Spinal cord (tissue), 9 donors: ENCODE measurements at regions not wholly inside any gene's neighbourhood (a gene's known extent, or its start where the extent isn't known, plus 50 kb on each side); places are given as distances from the start of the nearest gene placed in this dataset.
A peak's percentile ranks its signal among the peaks of the same experiment; 100 is the strongest.

Source experiments
- DNase-seq, 6 donors: peaks; one replicate each; pipeline versions ENCODE4 v3.0.0 to v3.0.0-alpha.2; 2013 to 2015; ENCODE audit warnings: low spot score in 6 of 6, low read depth in 4 of 6
- H3K27ac ChIP-seq: one replicate; pipeline ENCODE4 v1.5.1; 2013; ENCODE audit warnings: low read depth, low read length, control low read depth
- H3K27me3 ChIP-seq: one replicate; pipeline ENCODE4 v1.6.1; 2013; ENCODE audit warnings: low read length; ENCODE audit not compliant: control insufficient read depth, insufficient read depth
- H3K36me3 ChIP-seq: one replicate; pipeline ENCODE4 v1.6.1; 2013; ENCODE audit warnings: low read length; ENCODE audit not compliant: control insufficient read depth, insufficient read depth
- H3K4me1 ChIP-seq: one replicate; pipeline ENCODE4 v1.6.1; 2013; ENCODE audit warnings: low read length; ENCODE audit not compliant: control insufficient read depth, insufficient read depth
- H3K4me3 ChIP-seq: one replicate; pipeline ENCODE4 v1.5.1; 2013; ENCODE audit warnings: low read depth, low read length, control low read depth
- H3K9me3 ChIP-seq: one replicate; pipeline ENCODE4 v1.6.1; 2013; ENCODE audit warnings: low read length; ENCODE audit not compliant: control insufficient read depth, insufficient read depth
- WGBS: methylation state at CpG from one replicate; pipeline ENCODE4 v1.1.5; 2013; ENCODE audit warnings: missing lambda C conversion rate; ENCODE audit not compliant: insufficient coverage; 5-methylcytosine and 5-hydroxymethylcytosine counted together
- donor health status: healthy.

- DNase-seq = peak in 1 of 6 donors; percentile 52
- Histone ChIP-seq H3K4me3 (no peak overlapping the region), H3K27me3 (no peaks in the 10 kb centered on the region), H3K36me3 (no peaks in the 10 kb centered on the region), H3K9me3 (no peaks in the 10 kb centered on the region), H3K27ac (no peak overlapping the region), H3K4me1 (no peaks in the 10 kb centered on the region)
- WGBS = no CpG with 5 or more reads among the region's 3 CpGs
These were observed 344.6 kb upstream of the LYPLAL1 start for GRCh38 chr1:218829097-218829496.

GRCh38 chr1:218835609-218836008 lies 338.1 kb upstream of the LYPLAL1 start:
- no peak overlapping the region for H3K4me3 ChIP-seq
- no peaks in the 10 kb centered on the region for H3K27me3 ChIP-seq
- WGBS = no CpG with 5 or more reads among the region's 1 CpG
- DNase-seq = peak in 1 of 6 donors; percentile 54
- H3K4me1 ChIP-seq = no peaks in the 10 kb centered on the region
- no peaks in the 10 kb centered on the region for H3K9me3 ChIP-seq
- no peaks in the 10 kb centered on the region for H3K36me3 ChIP-seq
- H3K27ac ChIP-seq = no peak overlapping the region

GRCh38 chr1:218836264-218836663 lies 337.4 kb upstream of the LYPLAL1 start:
- H3K27me3 ChIP-seq = no peaks in the 10 kb centered on the region
- H3K9me3 ChIP-seq = no peaks in the 10 kb centered on the region
- no peaks in the 10 kb centered on the region for H3K4me1 ChIP-seq
- no peak for DNase-seq
- no peak overlapping the region for H3K27ac ChIP-seq
- 100% methylated on average over 1 of the region's 3 CpGs for WGBS
- no peaks in the 10 kb centered on the region for H3K36me3 ChIP-seq
- H3K4me3 ChIP-seq = no peak overlapping the region

GRCh38 chr1:218837051-218837450 lies 336.6 kb upstream of the LYPLAL1 start:
- 94% methylated on average over 2 of the region's 2 CpGs for WGBS
- Histone ChIP-seq H3K36me3 (no peaks in the 10 kb centered on the region), H3K27me3 (no peaks in the 10 kb centered on the region), H3K4me3 (no peak overlapping the region), H3K4me1 (no peaks in the 10 kb centered on the region), H3K27ac (no peak overlapping the region), H3K9me3 (no peaks in the 10 kb centered on the region)
- no peak for DNase-seq

GRCh38 chr1:218845589-218845988 lies 328.1 kb upstream of the LYPLAL1 start:
- H3K4me3 ChIP-seq = no peak overlapping the region
- H3K9me3 ChIP-seq = no peaks in the 10 kb centered on the region
- H3K27ac ChIP-seq = no peak overlapping the region
- 88% methylated on average over 1 of the region's 1 CpG for WGBS
- no peaks in the 10 kb centered on the region for H3K27me3 ChIP-seq
- no peaks in the 10 kb centered on the region for H3K4me1 ChIP-seq
- no peak for DNase-seq
- H3K36me3 ChIP-seq = no peaks in the 10 kb centered on the region

GRCh38 chr1:218846181-218846580 lies 327.5 kb upstream of the LYPLAL1 start:
- 92% methylated on average over 2 of the region's 4 CpGs for WGBS
- H3K9me3 ChIP-seq = no peaks in the 10 kb centered on the region
- H3K36me3 ChIP-seq = no peaks in the 10 kb centered on the region
- no peak overlapping the region for H3K27ac ChIP-seq
- no peaks in the 10 kb centered on the region for H3K27me3 ChIP-seq
- no peaks in the 10 kb centered on the region for H3K4me1 ChIP-seq
- H3K4me3 ChIP-seq = no peak overlapping the region
- DNase-seq = no peak

GRCh38 chr1:218847089-218847768 lies 326.4 kb upstream of the LYPLAL1 start:
- Histone ChIP-seq H3K4me1 (no peaks in the 10 kb centered on the region), H3K9me3 (no peaks in the 10 kb centered on the region), H3K27ac (no peak overlapping the region), H3K4me3 (no peak overlapping the region), H3K36me3 (no peaks in the 10 kb centered on the region), H3K27me3 (no peaks in the 10 kb centered on the region)
- no peak for DNase-seq
- WGBS = no CpG with 5 or more reads among the region's 3 CpGs

- H3K4me1 ChIP-seq = no peaks in the 10 kb centered on the region
- no peaks in the 10 kb centered on the region for H3K9me3 ChIP-seq
- no peak overlapping the region for H3K27ac ChIP-seq
- H3K27me3 ChIP-seq = no peaks in the 10 kb centered on the region
- no peak overlapping the region for H3K4me3 ChIP-seq
- WGBS = no CpG with 5 or more reads among the region's 1 CpG
- no peak for DNase-seq
- no peaks in the 10 kb centered on the region for H3K36me3 ChIP-seq
These were observed 325.7 kb upstream of the LYPLAL1 start for GRCh38 chr1:218848009-218848408.

- Histone ChIP-seq H3K27me3 (no peaks in the 10 kb centered on the region), H3K27ac (no peak overlapping the region), H3K4me1 (no peaks in the 10 kb centered on the region), H3K36me3 (no peaks in the 10 kb centered on the region), H3K4me3 (no peak overlapping the region), H3K9me3 (no peaks in the 10 kb centered on the region)
- DNase-seq = no peak
- WGBS = no CpG with 5 or more reads among the region's 2 CpGs
These were observed 323.3 kb upstream of the LYPLAL1 start for GRCh38 chr1:218850367-218850766.

- no peak overlapping the region for H3K4me3 ChIP-seq
- H3K36me3 ChIP-seq = no peaks in the 10 kb centered on the region
- H3K9me3 ChIP-seq = no peaks in the 10 kb centered on the region
- WGBS = no CpG with 5 or more reads among the region's 2 CpGs
- no peaks in the 10 kb centered on the region for H3K4me1 ChIP-seq
- DNase-seq = no peak
- H3K27me3 ChIP-seq = no peaks in the 10 kb centered on the region
- no peak overlapping the region for H3K27ac ChIP-seq
These were observed 322.1 kb upstream of the LYPLAL1 start for GRCh38 chr1:218851586-218851985.
